ENCODE measurements at regions not wholly inside any gene's neighbourhood (a gene's known extent, or its start where the extent isn't known, plus 50 kb on each side); places are given as distances from the start of the nearest gene placed in this dataset.
"Not testable (repeated sequence)": the region's sequence is repeated elsewhere in the genome, so short reads cannot be mapped to it uniquely, and the experiment has no call there.

- no peak for DNase-seq (ENCODE audit: low read depth)
Measured at GRCh38 chrX:13476384-13476783, 93.0 kb upstream of the EGFL6 start.

GRCh38 chrX:13474164-13474516, 95.3 kb upstream of the EGFL6 start:
- DNase-seq (ENCODE audit: low read depth) = no peak

GRCh38 chrX:13473442-13474163, 95.8 kb upstream of the EGFL6 start:
- DNase-seq (ENCODE audit: low read depth) = no peak

DNA sequence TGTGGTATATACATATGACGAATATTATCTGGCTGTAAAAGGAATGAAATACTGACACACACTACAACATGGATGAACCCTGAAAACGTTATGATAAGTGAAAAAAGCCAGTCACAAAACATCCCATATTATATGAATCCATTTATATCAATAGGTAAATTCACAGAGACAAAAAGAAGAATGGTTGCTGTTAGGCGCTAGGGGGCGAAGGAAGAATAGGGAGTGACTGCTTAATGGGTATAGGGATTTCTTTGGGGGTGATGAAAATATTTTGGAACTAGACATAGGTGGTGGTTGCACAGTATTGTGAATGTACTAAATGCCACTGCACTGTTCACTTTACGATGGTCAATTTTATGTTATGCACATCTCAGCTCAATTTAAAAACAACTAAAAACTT, 96.4 kb upstream of the EGFL6 start:
- DNase-seq (ENCODE audit: low read depth) = no peak

- no peak for DNase-seq (ENCODE audit: low read depth)
Measured at GRCh38 chrX:13471269-13471668, 98.1 kb upstream of the EGFL6 start.

GRCh38 chrX:13470685-13470977, 98.8 kb upstream of the EGFL6 start:
- no peak for DNase-seq (ENCODE audit: low read depth)

GRCh38 chrX:13469963-13470684, 99.3 kb upstream of the EGFL6 start:
- DNase-seq (ENCODE audit: low read depth) = no peak

DNA sequence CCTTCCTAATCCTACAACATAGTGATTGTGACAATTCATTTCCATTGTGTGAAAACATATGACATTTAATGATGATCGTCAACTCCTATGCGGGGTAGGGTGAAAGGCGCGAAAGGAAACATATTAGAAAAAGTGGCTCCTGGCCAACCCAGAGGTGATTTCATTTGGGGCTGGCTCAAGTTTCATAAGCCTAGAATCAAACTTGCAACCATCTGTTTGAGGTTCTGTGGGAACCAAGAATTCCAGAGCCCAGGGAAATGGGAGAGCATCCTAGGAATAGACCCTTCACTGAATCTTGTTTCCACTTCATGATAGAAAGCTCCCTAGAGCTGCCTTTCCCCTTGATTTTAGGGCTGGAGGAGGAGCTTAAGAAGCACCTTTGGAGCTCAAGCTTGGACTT, 101.3 kb upstream of the EGFL6 start:
- no peak for DNase-seq (ENCODE audit: low read depth)

DNA sequence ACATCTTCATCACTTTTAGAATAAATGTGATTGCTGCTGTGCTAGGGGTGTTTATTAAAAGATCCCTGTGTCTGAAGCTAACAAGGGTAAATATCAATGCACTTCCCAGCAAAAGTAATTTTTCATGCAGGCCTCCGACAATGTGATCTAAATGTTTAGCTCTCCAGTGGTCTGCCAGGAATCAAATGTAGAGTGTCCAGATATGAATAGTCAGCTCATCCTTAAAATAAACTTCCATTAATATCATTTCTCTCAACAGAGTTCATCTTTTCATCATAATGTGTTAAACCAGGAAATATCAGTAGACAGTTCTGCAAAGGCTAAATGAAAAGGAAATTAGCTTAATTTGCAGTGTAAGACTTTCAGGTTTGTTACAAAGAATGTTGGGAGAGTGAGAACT, 102.2 kb upstream of the EGFL6 start:
- no peak for DNase-seq (ENCODE audit: low read depth)

GRCh38 chrX:13464599-13465275, 104.7 kb upstream of the EGFL6 start:
- DNase-seq (ENCODE audit: low read depth) = no peak

GRCh38 chrX:13463608-13464007, 105.8 kb upstream of the EGFL6 start:
- DNase-seq (ENCODE audit: low read depth) = no peak

GRCh38 chrX:13452283-13452682, 117.1 kb upstream of the EGFL6 start:
- no peak for DNase-seq (ENCODE audit: low read depth)

DNA sequence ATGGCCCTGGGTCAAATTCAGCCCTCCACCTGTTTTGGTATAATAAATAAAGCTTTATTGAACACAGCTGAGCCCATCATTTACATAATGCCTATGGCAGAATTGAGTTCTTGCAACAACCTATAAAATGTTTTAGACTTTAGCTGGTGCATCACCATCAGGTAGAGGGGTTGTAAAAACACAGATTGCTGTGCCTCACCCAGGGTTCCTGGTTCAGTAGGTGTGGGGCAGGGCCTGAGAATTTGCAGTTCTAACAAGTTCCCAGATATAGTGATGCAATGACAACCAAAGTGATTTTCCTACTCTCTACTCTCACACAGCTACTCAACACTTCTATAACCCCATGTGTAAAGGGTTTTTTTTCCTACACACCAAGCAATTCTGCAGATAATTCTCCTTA, 120.0 kb upstream of the EGFL6 start:
- DNase-seq (ENCODE audit: low read depth) = no peak

DNA sequence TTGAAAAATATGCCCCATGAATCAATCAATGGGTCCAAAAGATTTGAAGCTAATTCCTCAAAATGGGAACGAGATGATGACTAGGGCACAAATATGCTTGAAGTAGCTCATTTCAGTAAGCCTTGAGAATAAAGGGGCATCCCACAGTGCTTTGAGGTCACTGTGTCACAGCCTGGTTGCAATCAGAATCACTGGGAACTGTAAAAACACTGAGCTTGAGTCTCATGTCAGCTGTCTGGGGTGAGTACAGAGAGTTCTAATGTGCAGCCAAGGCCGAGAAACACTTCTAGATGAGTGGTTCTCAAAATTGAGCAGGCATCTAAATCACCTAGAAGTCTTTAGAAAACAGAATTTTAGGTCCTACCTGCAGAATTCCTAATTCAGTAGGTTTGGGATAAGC, 120.5 kb upstream of the EGFL6 start:
- DNase-seq (ENCODE audit: low read depth) = no peak

DNA sequence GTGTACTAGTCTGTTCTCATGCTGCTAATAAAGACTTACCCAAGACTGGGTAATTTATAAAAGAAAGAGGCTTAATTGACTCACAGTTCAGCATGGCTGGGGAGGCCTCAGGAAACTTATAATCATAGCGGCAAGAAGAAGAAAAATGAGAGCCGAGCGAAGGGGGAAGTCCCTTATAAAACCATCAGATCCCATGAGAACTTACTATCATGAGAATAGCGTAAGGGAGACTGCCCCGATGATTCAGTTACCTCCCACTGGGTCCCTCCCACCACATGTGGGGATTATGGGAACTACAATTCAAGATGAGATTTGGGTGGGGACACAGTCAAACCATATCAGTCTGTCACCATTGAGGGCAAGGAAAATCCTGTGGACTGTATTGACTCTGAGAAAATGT, 121.8 kb upstream of the ATXN3L start:
- not testable (repeated sequence) for DNase-seq (ENCODE audit: low read depth)

GRCh38 chrX:13440176-13440575, 120.3 kb upstream of the ATXN3L start:
- no peak for DNase-seq (ENCODE audit: low read depth)

DNA sequence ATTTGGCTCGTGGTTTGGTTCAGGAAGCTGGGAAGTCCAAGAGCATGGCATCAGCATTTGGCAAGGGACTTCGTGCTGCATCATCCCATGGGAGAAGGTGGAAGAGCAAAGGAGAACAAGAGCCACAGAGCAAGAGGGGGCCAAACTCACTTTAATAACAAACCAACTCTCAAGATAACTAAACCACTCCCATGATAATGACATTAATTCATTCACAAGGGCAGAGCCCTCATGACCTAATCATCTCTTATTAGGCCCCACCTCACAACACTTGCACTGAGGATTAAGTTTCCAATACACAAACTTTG, 113.4 kb upstream of the ATXN3L start:
- DNase-seq (ENCODE audit: low read depth) = no peak

DNA sequence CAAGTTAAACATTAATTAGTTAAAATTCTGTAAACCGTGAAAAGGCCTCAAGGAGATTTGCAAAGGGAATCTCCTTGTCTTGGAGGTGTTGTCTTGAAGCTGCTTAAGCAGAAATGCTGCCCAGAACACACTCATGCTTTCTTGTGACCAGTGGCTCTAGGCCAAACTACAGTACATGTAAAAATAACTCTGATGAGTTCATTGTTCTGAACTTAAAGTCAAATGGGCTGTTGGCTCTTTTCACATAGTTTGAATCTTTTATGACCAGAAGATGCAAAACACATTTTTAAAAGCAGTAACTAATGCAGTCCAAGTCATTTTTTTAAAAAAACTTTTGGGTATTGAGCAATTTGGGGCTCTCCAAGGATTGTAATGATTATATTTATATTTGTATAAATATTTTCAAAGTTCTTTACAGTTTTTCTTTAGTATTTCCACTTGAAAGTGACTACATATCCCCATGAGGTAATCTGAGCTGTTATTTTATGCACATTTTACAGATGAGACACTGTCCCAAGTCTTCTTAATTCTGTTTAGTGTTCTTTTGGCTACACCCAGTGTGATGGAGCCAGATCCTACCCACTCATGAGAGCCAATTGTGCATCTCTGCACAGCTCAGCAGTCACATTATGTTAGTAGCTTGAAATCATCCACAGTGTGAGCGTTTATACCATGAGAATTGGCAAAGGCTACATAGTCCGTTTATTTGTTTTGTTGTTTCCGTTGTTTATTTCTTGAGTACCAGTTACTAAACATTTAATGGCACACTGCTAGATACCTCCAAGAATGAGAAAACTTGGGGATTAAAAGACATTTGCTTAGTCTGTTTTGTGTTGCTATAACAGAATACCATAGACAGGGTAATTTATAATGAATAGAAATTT, 112.8 kb upstream of the ATXN3L start:
- DNase-seq (ENCODE audit: low read depth) = peak; percentile 49

DNA sequence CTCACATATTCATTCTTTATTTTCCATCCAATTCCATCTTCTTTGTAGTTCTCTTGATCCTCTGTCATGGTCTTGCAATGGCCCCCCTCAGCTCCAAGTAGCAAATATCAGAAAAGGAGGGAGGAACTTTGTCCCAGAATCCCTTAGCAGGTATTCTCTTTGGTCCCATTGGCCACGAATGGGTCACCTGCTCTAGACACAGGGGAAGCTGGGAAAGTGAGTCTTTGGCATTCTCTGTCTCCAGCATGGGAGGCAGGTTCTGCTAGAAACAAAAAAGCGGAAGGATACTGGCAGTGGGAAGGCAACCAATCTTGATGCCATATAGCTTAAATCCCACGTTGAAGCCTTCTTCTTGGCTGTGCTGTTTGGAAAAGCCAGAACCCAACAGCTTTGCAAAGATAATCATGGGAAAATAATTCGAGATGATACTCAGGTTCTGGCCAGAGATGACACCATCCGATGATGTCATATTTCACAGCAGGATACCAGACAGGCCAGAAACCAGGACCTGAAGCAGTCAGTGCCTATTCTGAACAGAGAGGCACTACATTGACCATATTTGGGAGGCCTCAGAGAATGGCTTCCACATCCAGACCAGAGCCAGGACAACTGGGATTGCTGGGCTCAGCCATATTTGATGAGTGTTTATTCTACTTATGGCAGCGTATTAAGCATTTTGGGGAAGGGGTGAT, 110.4 kb upstream of the ATXN3L start:
- DNase-seq (ENCODE audit: low read depth) = no peak

- DNase-seq (ENCODE audit: low read depth) = no peak
Measured at GRCh38 chrX:13428053-13428786, 108.4 kb upstream of the ATXN3L start.

DNA sequence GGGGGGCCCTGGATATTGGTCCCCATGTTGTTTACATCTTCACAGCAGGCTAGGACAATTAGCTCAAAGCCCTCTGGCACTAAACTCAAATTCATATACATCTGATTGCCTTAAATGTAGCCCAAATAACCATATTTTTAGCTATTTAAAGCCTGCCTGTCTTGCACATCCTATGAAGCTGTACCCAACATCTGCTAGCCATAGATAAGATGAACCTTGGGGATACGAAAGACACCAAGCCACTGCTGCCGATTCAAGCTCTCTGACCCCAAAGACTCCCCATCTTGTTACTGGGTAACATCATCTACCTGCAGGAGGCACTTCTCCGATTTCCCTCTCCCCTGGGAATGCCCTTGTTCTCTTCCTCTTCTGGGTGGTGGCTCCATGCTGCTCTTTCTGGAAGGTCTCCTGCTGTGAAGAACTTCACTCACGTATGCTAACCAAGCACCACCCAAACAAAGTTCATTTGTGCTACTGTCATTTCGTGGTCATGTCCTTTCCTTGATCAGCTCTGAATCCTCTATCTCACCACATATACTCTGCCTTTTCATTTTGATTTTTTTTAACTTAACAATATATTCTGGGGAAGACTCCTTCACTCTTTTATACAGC, 107.7 kb upstream of the ATXN3L start:
- DNase-seq (ENCODE audit: low read depth) = no peak

Measured in HS-27A (cell line).